D341Med (cell line): ENCODE measurements at regions not wholly inside any gene's neighbourhood (a gene's known extent, or its start where the extent isn't known, plus 50 kb on each side); places are given as distances from the start of the nearest gene placed in this dataset.
A peak's percentile ranks its signal among the peaks of the same experiment; 100 is the strongest.
"Not testable (repeated sequence)": the region's sequence is repeated elsewhere in the genome, so short reads cannot be mapped to it uniquely, and the experiment has no call there.

Source experiments
- DNase-seq: peaks from one replicate; pipeline ENCODE4 v3.0.0; 2012; ENCODE audit warnings: low spot score

GRCh38 chr7:156006876-156007275 is 194.6 kb upstream of the SHH start:
- DNase-seq: not testable (repeated sequence)

- no peak for DNase-seq
These were observed 193.8 kb upstream of the SHH start for GRCh38 chr7:156006024-156006423.

GRCh38 chr7:156005202-156005691 is 193.0 kb upstream of the SHH start:
- DNase-seq: no peak

- no peak for DNase-seq
These were observed 192.3 kb upstream of the SHH start for GRCh38 chr7:156004265-156005201.

- DNase-seq: no peak
These were observed 191.2 kb upstream of the SHH start for GRCh38 chr7:156003220-156004162.

GRCh38 chr7:156002362-156003066 is 190.3 kb upstream of the SHH start:
- DNase-seq: no peak

GRCh38 chr7:156001496-156002260 is 189.4 kb upstream of the SHH start:
- no peak for DNase-seq

- no peak for DNase-seq
These were observed 188.5 kb upstream of the SHH start for GRCh38 chr7:156000601-156001396.

GRCh38 chr7:155999631-156000489 is 187.6 kb upstream of the SHH start:
- DNase-seq: no peak

GRCh38 chr7:155998766-155999630 is 186.7 kb upstream of the SHH start:
- no peak for DNase-seq

GRCh38 chr7:155998328-155998691 is 186.0 kb upstream of the SHH start:
- DNase-seq: no peak

GRCh38 chr7:155997431-155998327 is 185.4 kb upstream of the SHH start:
- DNase-seq: peak; percentile 3

GRCh38 chr7:155996718-155997280 is 184.5 kb upstream of the SHH start:
- DNase-seq: no peak

- no peak for DNase-seq
These were observed 182.9 kb upstream of the SHH start for GRCh38 chr7:155995183-155995612.

- no peak for DNase-seq
These were observed 182.1 kb upstream of the SHH start for GRCh38 chr7:155994279-155994811.

GRCh38 chr7:155993420-155994278 is 181.4 kb upstream of the SHH start:
- no peak for DNase-seq
